ENCODE measurements at regions not wholly inside any gene's neighbourhood (a gene's known extent, or its start where the extent isn't known, plus 50 kb on each side); places are given as distances from the start of the nearest gene placed in this dataset.

DNA sequence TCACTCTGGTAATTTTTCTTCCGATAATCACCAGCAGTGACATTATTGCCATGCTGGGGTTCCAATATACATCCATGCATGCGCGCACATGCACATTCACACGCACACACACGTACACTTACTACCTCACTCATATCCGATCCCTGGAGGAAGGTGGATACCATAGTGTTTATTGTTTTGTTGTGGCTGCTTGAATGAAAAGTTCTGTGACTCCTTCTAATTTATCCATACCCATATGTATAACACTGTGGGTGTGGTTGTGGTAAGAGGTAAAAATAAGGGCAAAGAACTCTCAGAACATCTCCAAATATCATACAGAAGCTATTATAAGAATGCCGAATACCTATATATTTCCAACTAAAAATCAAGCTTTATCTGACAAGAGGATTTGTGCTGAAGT is 407.8 kb upstream of the PODXL start:
- ChIA-PET POLR2A (no interaction called here), CTCF (no interaction called here)
- no peaks in the 10 kb centered on the region for H3K4me1 ChIP-seq (ENCODE audit: insufficient read depth, low read length)
- Mint-ChIP-seq H3K4me1 (ENCODE audit: low read depth) (no peaks in the 10 kb centered on the region), H3K27me3 (peaks cover 18% of the 10 kb centered on the region), H3K27ac (no peak overlapping the region), H3K36me3 (ENCODE audit: low read depth) (no peaks in the 10 kb centered on the region), H3K9me3 (no peaks in the 10 kb centered on the region), H3K4me3 (no peak overlapping the region)
- DNase-seq = no peak
- no peak overlapping the region for H3K27ac ChIP-seq (ENCODE audit: low read depth in 1 of 2, low read length in 2 of 2)
- intact Hi-C loops (cut with DNase I, micrococcal nuclease) = no loop called here
- no peaks in the 10 kb centered on the region for H3K27me3 ChIP-seq (ENCODE audit: control insufficient read depth in 1 of 2, insufficient read depth in 2 of 2, low read length in 2 of 2)
- H3K36me3 ChIP-seq (ENCODE audit: insufficient read depth, low read length) = no peaks in the 10 kb centered on the region
- ATAC-seq (ENCODE audit: poor library complexity) = no peak
- no peak overlapping the region for H3K4me3 ChIP-seq (ENCODE audit: low read length)
- no peak for TF ChIP-seq CTCF (IDR thresholded peaks at IDR 0.05)
- no peaks in the 10 kb centered on the region for H3K9me3 ChIP-seq (ENCODE audit: control insufficient read depth in 1 of 2, insufficient read depth in 1 of 2, low read length in 2 of 2)

GRCh38 chr7:131961054-131961680 is 404.7 kb upstream of the PODXL start:
- TF ChIP-seq CTCF (IDR thresholded peaks at IDR 0.05) = no peak
- H3K27ac ChIP-seq (ENCODE audit: low read depth in 1 of 2, low read length in 2 of 2) = no peak overlapping the region
- H3K27me3 ChIP-seq (ENCODE audit: control insufficient read depth in 1 of 2, insufficient read depth in 2 of 2, low read length in 2 of 2) = peaks cover 0 to 3% of the 10 kb centered on the region in 2 experiments
- no peak overlapping the region for H3K4me3 ChIP-seq (ENCODE audit: low read length)
- H3K9me3 ChIP-seq (ENCODE audit: control insufficient read depth in 1 of 2, insufficient read depth in 1 of 2, low read length in 2 of 2) = no peaks in the 10 kb centered on the region
- Mint-ChIP-seq H3K4me3 (no peak overlapping the region), H3K27me3 (peaks cover 25% of the 10 kb centered on the region), H3K27ac (no peak overlapping the region), H3K9me3 (no peaks in the 10 kb centered on the region), H3K36me3 (ENCODE audit: low read depth) (no peaks in the 10 kb centered on the region), H3K4me1 (ENCODE audit: low read depth) (no peaks in the 10 kb centered on the region)
- POLR2A ChIA-PET = no interaction called here
- no peaks in the 10 kb centered on the region for H3K4me1 ChIP-seq (ENCODE audit: insufficient read depth, low read length)
- no peak for ATAC-seq (ENCODE audit: poor library complexity)
- intact Hi-C loops (cut with DNase I, micrococcal nuclease) = no loop called here
- CTCF ChIA-PET = no interaction called here
- H3K36me3 ChIP-seq (ENCODE audit: insufficient read depth, low read length) = no peaks in the 10 kb centered on the region
- DNase-seq = no peak

- Histone ChIP-seq H3K4me1 (ENCODE audit: insufficient read depth, low read length) (no peaks in the 10 kb centered on the region), H3K36me3 (ENCODE audit: insufficient read depth, low read length) (no peaks in the 10 kb centered on the region), H3K27me3 (ENCODE audit: control insufficient read depth in 1 of 2, insufficient read depth in 2 of 2, low read length in 2 of 2) (peaks cover 0 to 3% of the 10 kb centered on the region in 2 experiments), H3K9me3 (ENCODE audit: control insufficient read depth in 1 of 2, insufficient read depth in 1 of 2, low read length in 2 of 2) (no peaks in the 10 kb centered on the region), H3K4me3 (ENCODE audit: low read length) (no peak overlapping the region), H3K27ac (ENCODE audit: low read depth in 1 of 2, low read length in 2 of 2) (no peak overlapping the region)
- Mint-ChIP-seq H3K27ac (no peak overlapping the region), H3K9me3 (no peaks in the 10 kb centered on the region), H3K4me1 (ENCODE audit: low read depth) (no peaks in the 10 kb centered on the region), H3K36me3 (ENCODE audit: low read depth) (no peaks in the 10 kb centered on the region), H3K27me3 (peaks cover 21% of the 10 kb centered on the region), H3K4me3 (no peak overlapping the region)
- DNase-seq (no peak), ATAC-seq (ENCODE audit: poor library complexity) (no peak)
- ChIA-PET POLR2A (no interaction called here), CTCF (no interaction called here)
- intact Hi-C loops (cut with DNase I, micrococcal nuclease) = no loop called here
- TF ChIP-seq CTCF (IDR thresholded peaks at IDR 0.05) = no peak
These were observed 402.8 kb upstream of the PODXL start for GRCh38 chr7:131959106-131959812.
